ENCODE measurements at regions not wholly inside any gene's neighbourhood (a gene's known extent, or its start where the extent isn't known, plus 50 kb on each side); places are given as distances from the start of the nearest gene placed in this dataset.
"Not testable (repeated sequence)": the region's sequence is repeated elsewhere in the genome, so short reads cannot be mapped to it uniquely, and the experiment has no call there.

- no peaks in the 10 kb centered on the region for H3K9me3 ChIP-seq (ENCODE audit: control insufficient read depth, low read length)
- H3K27ac ChIP-seq (ENCODE audit: low read length): no peak overlapping the region
- H3K4me1 ChIP-seq (ENCODE audit: control insufficient read depth, insufficient read depth, low read length): peaks cover 1% of the 10 kb centered on the region
- ATAC-seq (no peak), DNase-seq (no peak)
- no peak overlapping the region for H3K4me3 ChIP-seq (ENCODE audit: low read length)
- no peaks in the 10 kb centered on the region for H3K27me3 ChIP-seq (ENCODE audit: control insufficient read depth, insufficient read depth)
- WGBS: 85% methylated on average over 6 of the region's 6 CpGs
- intact Hi-C loops (cut with DNase I): no loop called here
These were observed 287.8 kb upstream of the SATB1 start for GRCh38 chr3:18712713-18713576.

GRCh38 chr3:18704326-18704725 is 279.2 kb upstream of the SATB1 start:
- Histone ChIP-seq H3K27ac (ENCODE audit: low read length) (no peak overlapping the region), H3K4me3 (ENCODE audit: low read length) (no peak overlapping the region), H3K27me3 (ENCODE audit: control insufficient read depth, insufficient read depth) (no peaks in the 10 kb centered on the region), H3K4me1 (ENCODE audit: control insufficient read depth, insufficient read depth, low read length) (no peaks in the 10 kb centered on the region), H3K9me3 (ENCODE audit: control insufficient read depth, low read length) (no peaks in the 10 kb centered on the region)
- no peak for DNase-seq
- ATAC-seq: no peak
- intact Hi-C loops (cut with DNase I): no loop called here

- Histone ChIP-seq H3K27ac (ENCODE audit: low read length) (no peak overlapping the region), H3K4me3 (ENCODE audit: low read length) (no peak overlapping the region), H3K4me1 (ENCODE audit: control insufficient read depth, insufficient read depth, low read length) (no peaks in the 10 kb centered on the region), H3K9me3 (ENCODE audit: control insufficient read depth, low read length) (no peaks in the 10 kb centered on the region), H3K27me3 (ENCODE audit: control insufficient read depth, insufficient read depth) (no peaks in the 10 kb centered on the region)
- intact Hi-C loops (cut with DNase I): no loop called here
- ATAC-seq (no peak), DNase-seq (no peak)
These were observed 278.7 kb upstream of the SATB1 start for GRCh38 chr3:18703798-18704197.

GRCh38 chr3:18693588-18694329 is 268.6 kb upstream of the SATB1 start:
- H3K27me3 ChIP-seq (ENCODE audit: control insufficient read depth, insufficient read depth); H3K27ac ChIP-seq (ENCODE audit: low read length); DNase-seq; H3K4me3 ChIP-seq (ENCODE audit: low read length); H3K9me3 ChIP-seq (ENCODE audit: control insufficient read depth, low read length); ATAC-seq; intact Hi-C loops (cut with DNase I); H3K4me1 ChIP-seq (ENCODE audit: control insufficient read depth, insufficient read depth, low read length): not testable (repeated sequence)
- 88% methylated on average over 32 of the region's 33 CpGs for WGBS

GRCh38 chr3:18687286-18687685 is 262.1 kb upstream of the SATB1 start:
- H3K4me1 ChIP-seq (ENCODE audit: control insufficient read depth, insufficient read depth, low read length): no peaks in the 10 kb centered on the region
- DNase-seq: no peak
- no peak overlapping the region for H3K27ac ChIP-seq (ENCODE audit: low read length)
- no peak for ATAC-seq
- no peak overlapping the region for H3K4me3 ChIP-seq (ENCODE audit: low read length)
- intact Hi-C loops (cut with DNase I): no loop called here
- 49% methylated on average over 4 of the region's 4 CpGs for WGBS
- H3K9me3 ChIP-seq (ENCODE audit: control insufficient read depth, low read length): no peaks in the 10 kb centered on the region
- no peaks in the 10 kb centered on the region for H3K27me3 ChIP-seq (ENCODE audit: control insufficient read depth, insufficient read depth)

- Histone ChIP-seq H3K27me3 (ENCODE audit: control insufficient read depth, insufficient read depth) (no peaks in the 10 kb centered on the region), H3K27ac (ENCODE audit: low read length) (no peak overlapping the region), H3K9me3 (ENCODE audit: control insufficient read depth, low read length) (no peaks in the 10 kb centered on the region), H3K4me1 (ENCODE audit: control insufficient read depth, insufficient read depth, low read length) (no peaks in the 10 kb centered on the region), H3K4me3 (ENCODE audit: low read length) (no peak overlapping the region)
- DNase-seq (no peak), ATAC-seq (no peak)
- intact Hi-C loops (cut with DNase I): no loop called here
These were observed 258.8 kb upstream of the SATB1 start for GRCh38 chr3:18683900-18684299.

GRCh38 chr3:18681818-18682345 is 256.7 kb upstream of the SATB1 start:
- DNase-seq: no peak
- intact Hi-C loops (cut with DNase I): no loop called here
- Histone ChIP-seq H3K27ac (ENCODE audit: low read length) (no peak overlapping the region), H3K27me3 (ENCODE audit: control insufficient read depth, insufficient read depth) (no peaks in the 10 kb centered on the region), H3K4me3 (ENCODE audit: low read length) (no peak overlapping the region), H3K4me1 (ENCODE audit: control insufficient read depth, insufficient read depth, low read length) (no peaks in the 10 kb centered on the region), H3K9me3 (ENCODE audit: control insufficient read depth, low read length) (no peaks in the 10 kb centered on the region)
- 56% methylated on average over 3 of the region's 3 CpGs for WGBS
- no peak for ATAC-seq

GRCh38 chr3:18680758-18681157 is 255.6 kb upstream of the SATB1 start:
- intact Hi-C loops (cut with DNase I): no loop called here
- no peak overlapping the region for H3K27ac ChIP-seq (ENCODE audit: low read length)
- ATAC-seq: no peak
- no peak for DNase-seq
- no peaks in the 10 kb centered on the region for H3K27me3 ChIP-seq (ENCODE audit: control insufficient read depth, insufficient read depth)
- H3K9me3 ChIP-seq (ENCODE audit: control insufficient read depth, low read length): no peaks in the 10 kb centered on the region
- H3K4me1 ChIP-seq (ENCODE audit: control insufficient read depth, insufficient read depth, low read length): no peaks in the 10 kb centered on the region
- H3K4me3 ChIP-seq (ENCODE audit: low read length): no peak overlapping the region
- WGBS: 38% methylated on average over 3 of the region's 3 CpGs

- no peak overlapping the region for H3K4me3 ChIP-seq (ENCODE audit: low read length)
- no peak for DNase-seq
- no peak for ATAC-seq
- H3K4me1 ChIP-seq (ENCODE audit: control insufficient read depth, insufficient read depth, low read length): no peaks in the 10 kb centered on the region
- H3K9me3 ChIP-seq (ENCODE audit: control insufficient read depth, low read length): no peaks in the 10 kb centered on the region
- H3K27me3 ChIP-seq (ENCODE audit: control insufficient read depth, insufficient read depth): no peaks in the 10 kb centered on the region
- H3K27ac ChIP-seq (ENCODE audit: low read length): no peak overlapping the region
- 62% methylated on average over 4 of the region's 4 CpGs for WGBS
- intact Hi-C loops (cut with DNase I): no loop called here
These were observed 254.1 kb upstream of the SATB1 start for GRCh38 chr3:18679238-18679637.

GRCh38 chr3:18675197-18675596 is 250.1 kb upstream of the SATB1 start:
- Histone ChIP-seq H3K4me3 (ENCODE audit: low read length) (no peak overlapping the region), H3K4me1 (ENCODE audit: control insufficient read depth, insufficient read depth, low read length) (no peaks in the 10 kb centered on the region), H3K27me3 (ENCODE audit: control insufficient read depth, insufficient read depth) (no peaks in the 10 kb centered on the region), H3K9me3 (ENCODE audit: control insufficient read depth, low read length) (no peaks in the 10 kb centered on the region), H3K27ac (ENCODE audit: low read length) (no peak overlapping the region)
- no peak for DNase-seq
- no peak for ATAC-seq
- intact Hi-C loops (cut with DNase I): no loop called here

GRCh38 chr3:18672561-18672960 is 247.4 kb upstream of the SATB1 start:
- Histone ChIP-seq H3K27ac (ENCODE audit: low read length) (no peak overlapping the region), H3K9me3 (ENCODE audit: control insufficient read depth, low read length) (no peaks in the 10 kb centered on the region), H3K27me3 (ENCODE audit: control insufficient read depth, insufficient read depth) (no peaks in the 10 kb centered on the region), H3K4me1 (ENCODE audit: control insufficient read depth, insufficient read depth, low read length) (no peaks in the 10 kb centered on the region), H3K4me3 (ENCODE audit: low read length) (no peak overlapping the region)
- intact Hi-C loops (cut with DNase I): no loop called here
- DNase-seq (no peak), ATAC-seq (no peak)
- 71% methylated on average over 3 of the region's 3 CpGs for WGBS

Measured in right cardiac atrium (tissue), 5 donors.